Breast epithelium (tissue), 4 donors: ENCODE measurements at regions not wholly inside any gene's neighbourhood (a gene's known extent, or its start where the extent isn't known, plus 50 kb on each side); places are given as distances from the start of the nearest gene placed in this dataset.

ENCODE experiments used
- DNase-seq, 2 donors: peaks; one replicate each; pipeline ENCODE4 v3.0.0-alpha.2; 2019; ENCODE audit warnings: low spot score in 2 of 2
- H3K27ac ChIP-seq, 2 donors: fragments of 200-600 bp; sonication (generic) in 1 of 2; one replicate each; pipeline ENCODE4 v1.5.1; 2016 to 2019; ENCODE audit warnings: mild to moderate bottlenecking in 1 of 2
- H3K27me3 ChIP-seq, 2 donors: fragments of 200-600 bp; sonication (generic) in 1 of 2; one replicate each; pipeline versions ENCODE4 v1.5.1 to v1.6.0; 2017 to 2019; ENCODE audit warnings: control low read depth in 1 of 2, mild to moderate bottlenecking in 1 of 2
- H3K36me3 ChIP-seq: fragments of 200-600 bp; one replicate; pipeline ENCODE4 v1.5.1; 2019
- H3K4me1 ChIP-seq, 2 donors: fragments of 200-600 bp; sonication (generic); one replicate each; pipeline ENCODE4 v1.5.1; 2016 to 2019; ENCODE audit warnings: control low read depth in 1 of 2
- H3K4me3 ChIP-seq, 3 donors: fragments of 200-600 bp; sonication (generic); 1 replicate in 2 of 3; 2 replicates in 1 of 3; pipeline ENCODE4 v1.5.1; 2016 to 2019; ENCODE audit warnings: mild to moderate bottlenecking in 3 of 3, moderate library complexity in 2 of 3
- H3K9me3 ChIP-seq, 2 donors: fragments of 200-600 bp; sonication (generic) in 1 of 2; one replicate each; pipeline ENCODE4 v1.5.1; 2016 to 2019; ENCODE audit warnings: control low read depth in 1 of 2
- POLR2A ChIP-seq: fragments of 450-650 bp; IDR thresholded peaks from one replicate; pipeline ENCODE4 v1.6.1; 2016; ENCODE audit warnings: antibody characterized with exemption, mild to moderate bottlenecking, moderate library complexity
- POLR2AphosphoS5 ChIP-seq, 3 donors: sonication (generic); formaldehyde crosslinking; IDR thresholded peaks; one replicate each; pipeline ENCODE4 v1.6.1; 2017; ENCODE audit warnings: antibody characterized with exemption in 3 of 3
- intact Hi-C: fragments of 100-400 bp; cut with DNase I; formaldehyde crosslinking; loops from one replicate; pipeline ENCODE4 v1.15.1; 2023; ENCODE audit warnings: low total_unique reads
- TF ChIP-seq, protein P1 (sequence below), 3 donors: fragments of 450-650 bp; IDR thresholded peaks; one replicate each; pipeline ENCODE4 v1.5.1; 2016 to 2017; ENCODE audit warnings: antibody characterized with exemption in 3 of 3, mild to moderate bottlenecking in 3 of 3, moderate library complexity in 3 of 3

DNA sequence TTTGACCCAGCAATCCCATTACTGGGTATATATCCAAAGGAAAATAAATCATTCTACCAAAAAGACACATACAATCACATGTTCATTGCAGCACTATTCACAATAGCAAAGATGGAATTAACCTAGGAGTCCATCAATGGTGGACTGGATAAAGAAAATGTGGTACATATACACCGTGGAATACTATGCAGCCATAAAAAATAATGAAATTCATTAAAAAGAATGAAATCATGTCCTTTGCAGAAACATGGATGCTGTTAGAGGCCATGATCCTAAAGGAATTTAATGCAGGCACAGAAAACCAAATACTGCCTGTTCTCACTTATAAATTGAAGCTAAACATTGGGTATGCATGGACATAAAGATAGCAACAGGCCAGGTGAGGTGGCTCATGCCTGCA, 61.9 kb upstream of the BMP6 start:
- TF ChIP-seq POLR2AphosphoS5 (IDR thresholded peaks at IDR 0.05) = no peak
- no peak for TF ChIP-seq POLR2A
- TF ChIP-seq, protein P1, sequence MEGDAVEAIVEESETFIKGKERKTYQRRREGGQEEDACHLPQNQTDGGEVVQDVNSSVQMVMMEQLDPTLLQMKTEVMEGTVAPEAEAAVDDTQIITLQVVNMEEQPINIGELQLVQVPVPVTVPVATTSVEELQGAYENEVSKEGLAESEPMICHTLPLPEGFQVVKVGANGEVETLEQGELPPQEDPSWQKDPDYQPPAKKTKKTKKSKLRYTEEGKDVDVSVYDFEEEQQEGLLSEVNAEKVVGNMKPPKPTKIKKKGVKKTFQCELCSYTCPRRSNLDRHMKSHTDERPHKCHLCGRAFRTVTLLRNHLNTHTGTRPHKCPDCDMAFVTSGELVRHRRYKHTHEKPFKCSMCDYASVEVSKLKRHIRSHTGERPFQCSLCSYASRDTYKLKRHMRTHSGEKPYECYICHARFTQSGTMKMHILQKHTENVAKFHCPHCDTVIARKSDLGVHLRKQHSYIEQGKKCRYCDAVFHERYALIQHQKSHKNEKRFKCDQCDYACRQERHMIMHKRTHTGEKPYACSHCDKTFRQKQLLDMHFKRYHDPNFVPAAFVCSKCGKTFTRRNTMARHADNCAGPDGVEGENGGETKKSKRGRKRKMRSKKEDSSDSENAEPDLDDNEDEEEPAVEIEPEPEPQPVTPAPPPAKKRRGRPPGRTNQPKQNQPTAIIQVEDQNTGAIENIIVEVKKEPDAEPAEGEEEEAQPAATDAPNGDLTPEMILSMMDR (IDR thresholded peaks at IDR 0.05) = no peak
- Histone ChIP-seq H3K4me3 (no peak overlapping the region), H3K36me3 (no peaks in the 10 kb centered on the region), H3K27me3 (peaks cover 0 to 2% of the 10 kb centered on the region in 2 donors), H3K27ac (no peak overlapping the region), H3K9me3 (peaks cover 0 to 4% of the 10 kb centered on the region in 2 donors), H3K4me1 (no peaks in the 10 kb centered on the region)
- no peak for DNase-seq
- intact Hi-C loops = no loop called here

DNA sequence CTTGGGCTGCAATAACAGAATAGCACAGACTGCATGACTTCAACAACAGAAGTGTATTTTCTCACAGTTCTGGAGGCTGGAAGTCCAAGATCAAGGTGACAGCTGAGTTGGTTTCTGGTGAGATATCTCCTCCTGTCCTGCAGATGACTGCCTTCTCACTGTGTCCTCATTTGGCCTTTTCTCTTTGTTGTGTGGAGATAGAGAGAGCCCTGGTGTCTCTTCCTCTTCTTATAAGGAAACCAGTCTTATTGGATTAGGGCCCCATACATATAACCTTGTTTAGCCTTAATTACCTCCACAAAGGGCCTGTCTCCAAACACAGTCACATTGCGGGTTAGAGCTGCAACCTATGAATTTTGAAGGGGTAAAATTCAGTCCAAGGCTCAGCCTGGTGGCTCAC, 57.0 kb upstream of the BMP6 start:
- H3K4me1 ChIP-seq = peaks cover 0 to 3% of the 10 kb centered on the region in 2 donors
- DNase-seq = no peak
- no peak overlapping the region for H3K4me3 ChIP-seq
- no peak for TF ChIP-seq POLR2A
- TF ChIP-seq, protein P1 (IDR thresholded peaks at IDR 0.05) = no peak
- no peak for TF ChIP-seq POLR2AphosphoS5 (IDR thresholded peaks at IDR 0.05)
- no peaks in the 10 kb centered on the region for H3K27me3 ChIP-seq
- no peak overlapping the region for H3K27ac ChIP-seq
- no peaks in the 10 kb centered on the region for H3K36me3 ChIP-seq
- intact Hi-C loops = no loop called here
- peaks cover 0 to 2% of the 10 kb centered on the region in 2 donors for H3K9me3 ChIP-seq

DNA sequence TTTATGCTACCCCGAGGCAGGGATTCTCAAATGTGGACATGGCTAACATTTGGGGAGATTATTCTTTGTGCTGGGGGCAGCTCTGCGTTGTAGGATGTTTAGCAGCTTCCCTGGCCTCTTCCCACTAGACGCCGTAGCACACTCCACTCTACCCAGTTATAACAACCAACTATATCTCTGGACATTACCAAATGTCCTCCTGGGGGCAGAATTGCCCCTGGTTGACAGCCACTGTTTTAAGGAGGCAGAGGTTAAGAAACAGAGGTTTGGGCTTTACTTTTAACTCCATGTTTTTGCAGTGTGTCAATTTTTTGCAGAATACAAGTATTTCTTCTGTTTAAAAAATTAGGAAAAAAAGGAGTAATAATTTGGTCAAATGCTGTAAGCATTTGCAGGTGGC, 56.2 kb upstream of the BMP6 start:
- DNase-seq = no peak
- no peak overlapping the region for H3K4me3 ChIP-seq
- H3K4me1 ChIP-seq = peaks cover 0 to 3% of the 10 kb centered on the region in 2 donors
- H3K36me3 ChIP-seq = no peaks in the 10 kb centered on the region
- H3K27me3 ChIP-seq = no peaks in the 10 kb centered on the region
- intact Hi-C loops = no loop called here
- TF ChIP-seq POLR2AphosphoS5 (IDR thresholded peaks at IDR 0.05) (no peak), POLR2A (no peak)
- TF ChIP-seq, protein P1 (IDR thresholded peaks at IDR 0.05) = no peak
- H3K9me3 ChIP-seq = no peaks in the 10 kb centered on the region
- H3K27ac ChIP-seq = no peak overlapping the region

DNA sequence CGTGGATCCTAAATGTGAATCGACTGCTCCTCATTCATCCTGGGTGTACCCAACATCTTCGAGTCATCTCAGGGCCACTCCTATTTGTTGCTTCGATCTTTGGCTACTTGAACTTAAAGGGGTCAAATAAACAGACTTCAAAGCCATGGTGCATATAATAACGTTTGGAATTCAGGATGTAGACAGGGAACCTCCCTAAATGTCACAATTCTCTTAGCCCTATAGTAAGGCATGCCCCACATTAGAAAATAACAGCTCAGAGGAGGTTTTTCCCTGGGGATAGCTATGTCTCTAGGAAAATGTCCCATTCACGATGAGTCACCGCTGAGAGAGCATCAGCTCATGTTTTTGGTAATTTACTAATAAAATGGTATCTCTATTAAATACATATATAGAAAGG, 54.8 kb upstream of the BMP6 start:
- peaks cover 0 to 3% of the 10 kb centered on the region in 2 donors for H3K4me1 ChIP-seq
- TF ChIP-seq, protein P1 (IDR thresholded peaks at IDR 0.05) = no peak
- TF ChIP-seq POLR2A (no peak), POLR2AphosphoS5 (IDR thresholded peaks at IDR 0.05) (no peak)
- H3K36me3 ChIP-seq = no peaks in the 10 kb centered on the region
- H3K27ac ChIP-seq = peak overlapping the region in 1 of 2 donors; percentile 79
- H3K4me3 ChIP-seq = no peak overlapping the region
- DNase-seq = no peak
- no peaks in the 10 kb centered on the region for H3K9me3 ChIP-seq
- H3K27me3 ChIP-seq = no peaks in the 10 kb centered on the region
- intact Hi-C loops = no loop called here

DNA sequence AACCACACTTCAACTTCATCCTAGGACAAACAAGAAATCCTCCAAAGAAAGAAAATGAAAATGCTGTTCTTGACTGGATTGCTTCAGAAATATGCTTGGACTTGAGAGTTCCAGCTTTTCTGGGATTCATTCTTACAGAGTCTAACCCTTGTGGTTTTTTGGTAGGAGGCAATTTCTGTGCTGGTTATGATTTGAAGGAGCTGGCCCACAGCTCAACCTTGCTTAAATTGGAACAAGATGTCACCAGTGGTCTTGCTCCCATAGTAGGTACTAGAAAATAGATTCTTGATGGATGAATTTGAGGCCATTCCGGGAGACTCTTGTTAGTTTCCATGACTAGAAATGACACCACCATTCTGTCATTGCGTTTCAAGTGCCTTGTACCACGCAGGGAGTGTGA, 54.3 kb upstream of the BMP6 start:
- H3K36me3 ChIP-seq = no peaks in the 10 kb centered on the region
- peak overlapping the region in 1 of 2 donors; percentile 79 for H3K27ac ChIP-seq
- no peak for DNase-seq
- H3K4me1 ChIP-seq = peaks cover 0 to 3% of the 10 kb centered on the region in 2 donors
- no peaks in the 10 kb centered on the region for H3K27me3 ChIP-seq
- H3K4me3 ChIP-seq = no peak overlapping the region
- TF ChIP-seq, protein P1 (IDR thresholded peaks at IDR 0.05) = no peak
- no peak for TF ChIP-seq POLR2AphosphoS5 (IDR thresholded peaks at IDR 0.05)
- TF ChIP-seq POLR2A = no peak
- intact Hi-C loops = no loop called here
- H3K9me3 ChIP-seq = no peaks in the 10 kb centered on the region
